ENCODE measurements at regions not wholly inside any gene's neighbourhood (a gene's known extent, or its start where the extent isn't known, plus 50 kb on each side); places are given as distances from the start of the nearest gene placed in this dataset.

- no peak for TF ChIP-seq POLR2A (IDR thresholded peaks at IDR 0.05)
- TF ChIP-seq CTCF (IDR thresholded peaks at IDR 0.05): no peak
Observed at GRCh38 chr2:220064111-220065030, 436.9 kb downstream of the SLC4A3 start.
